GM18498 (cell line): ENCODE measurements at regions not wholly inside any gene's neighbourhood (a gene's known extent, or its start where the extent isn't known, plus 50 kb on each side); places are given as distances from the start of the nearest gene placed in this dataset.
"Not testable (repeated sequence)": the region's sequence is repeated elsewhere in the genome, so short reads cannot be mapped to it uniquely, and the experiment has no call there.

ENCODE experiments used
- ATAC-seq: cut with Tn5 transposase; IDR thresholded peaks from one replicate; pipeline ENCODE4 v1.9.1; 2021; ENCODE audit warnings: mild to moderate bottlenecking, moderate library complexity; ENCODE audit not compliant: unreplicated experiment

GRCh38 chr15:66993874-66994696, 71.3 kb upstream of the SMAD3 start:
- no peak for ATAC-seq

- ATAC-seq = no peak
Observed at GRCh38 chr15:66994927-66995656, 70.3 kb upstream of the SMAD3 start.

GRCh38 chr15:66996094-66996493, 69.3 kb upstream of the SMAD3 start:
- no peak for ATAC-seq

GRCh38 chr15:66997212-66997611, 68.2 kb upstream of the SMAD3 start:
- ATAC-seq = no peak

GRCh38 chr15:66998234-66998633, 67.2 kb upstream of the SMAD3 start:
- ATAC-seq = not testable (repeated sequence)

- no peak for ATAC-seq
Observed at GRCh38 chr15:66999046-66999968, 66.1 kb upstream of the SMAD3 start.

- no peak for ATAC-seq
Observed at GRCh38 chr15:67000896-67001295, 64.5 kb upstream of the SMAD3 start.

GRCh38 chr15:67002368-67002767, 63.0 kb upstream of the SMAD3 start:
- no peak for ATAC-seq

GRCh38 chr15:67003586-67003985, 61.8 kb upstream of the SMAD3 start:
- no peak for ATAC-seq

GRCh38 chr15:67004142-67004541, 61.3 kb upstream of the SMAD3 start:
- no peak for ATAC-seq

GRCh38 chr15:67005294-67005996, 60.0 kb upstream of the SMAD3 start:
- no peak for ATAC-seq

- ATAC-seq = no peak
Observed at GRCh38 chr15:67006083-67007065, 59.0 kb upstream of the SMAD3 start.

- ATAC-seq = no peak
Observed at GRCh38 chr15:67009576-67010569, 55.5 kb upstream of the SMAD3 start.

- ATAC-seq = no peak
Observed at GRCh38 chr15:67010898-67011616, 54.3 kb upstream of the SMAD3 start.

- no peak for ATAC-seq
Observed at GRCh38 chr15:67011617-67012005, 53.8 kb upstream of the SMAD3 start.

GRCh38 chr15:67013696-67014095, 51.7 kb upstream of the SMAD3 start:
- ATAC-seq = no peak
